Panc1 (cell line): ENCODE measurements at regions not wholly inside any gene's neighbourhood (a gene's known extent, or its start where the extent isn't known, plus 50 kb on each side); places are given as distances from the start of the nearest gene placed in this dataset.

ENCODE experiments used
- CTCF ChIP-seq: fragments of 450-650 bp; IDR thresholded peaks from 2 replicates; pipeline ENCODE4 v1.5.1; 2017; ENCODE audit warnings: mild to moderate bottlenecking
- POLR2AphosphoS5 ChIP-seq: IDR thresholded peaks from 2 replicates; pipeline ENCODE4 v1.6.1; 2012; ENCODE audit warnings: mild to moderate bottlenecking, low read depth, low read length, moderate library complexity
- REST ChIP-seq, 2 experiments: IDR thresholded peaks; 2 replicates each; pipeline ENCODE4 v1.6.1; 2011 to 2012; ENCODE audit warnings: low read depth in 2 of 2, control low read depth in 1 of 2, low read length in 1 of 2, mild to moderate bottlenecking in 1 of 2, moderate library complexity in 1 of 2; ENCODE audit not compliant: insufficient read depth in 1 of 2
- SIN3A ChIP-seq: IDR thresholded peaks from 2 replicates; pipeline ENCODE4 v1.6.1; 2012; ENCODE audit warnings: low read depth, mild to moderate bottlenecking, low read length, moderate library complexity, borderline replicate concordance; ENCODE audit not compliant: insufficient read depth

GRCh38 chrX:139039041-139039440, 327.5 kb upstream of the FGF13 start:
- TF ChIP-seq CTCF (no peak), POLR2AphosphoS5 (no peak), REST (IDR thresholded peaks at IDR 0.05; ENCODE audit: insufficient read depth in 1 of 2, low read depth in 2 of 2, low read length in 1 of 2) (no peak), SIN3A (no peak)
